HG02798 (cell line): ENCODE measurements at regions not wholly inside any gene's neighbourhood (a gene's known extent, or its start where the extent isn't known, plus 50 kb on each side); places are given as distances from the start of the nearest gene placed in this dataset.

ENCODE experiments used
- ATAC-seq: cut with Tn5 transposase; IDR thresholded peaks from one replicate; pipeline ENCODE4 v1.9.1; 2021; ENCODE audit warnings: mild to moderate bottlenecking; ENCODE audit not compliant: unreplicated experiment, poor library complexity

DNA sequence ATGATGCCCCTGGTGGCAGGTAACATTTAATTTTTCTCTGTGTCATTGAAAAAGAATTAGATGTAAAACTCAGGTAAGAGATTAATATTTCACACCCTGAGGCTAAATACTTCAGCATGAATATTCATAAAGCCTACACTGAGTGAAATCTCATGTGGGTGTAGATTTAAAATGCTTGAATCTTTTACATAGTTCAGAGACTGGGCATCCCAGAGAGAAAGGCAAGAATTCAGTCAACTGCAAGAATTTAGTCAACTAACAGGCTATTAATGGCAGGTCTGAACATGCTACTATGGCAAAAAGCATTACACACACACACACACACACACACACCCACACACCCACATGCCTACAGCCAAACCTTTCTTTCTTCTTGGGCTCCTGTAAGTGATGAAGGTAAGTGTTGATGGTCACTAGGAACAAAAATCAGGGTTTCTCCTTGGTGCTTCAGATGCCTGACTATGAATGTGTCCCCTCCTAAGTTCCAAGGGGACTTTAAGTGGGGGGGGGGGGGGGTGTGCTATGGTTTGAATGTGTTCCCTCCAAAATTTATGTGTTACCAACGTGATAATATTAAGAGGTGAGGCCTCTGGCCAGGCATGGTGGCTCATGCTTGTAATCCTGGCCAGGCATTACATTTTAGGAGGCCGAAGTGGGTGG, 63.7 kb upstream of the PSMD7 start:
- ATAC-seq, result no peak

DNA sequence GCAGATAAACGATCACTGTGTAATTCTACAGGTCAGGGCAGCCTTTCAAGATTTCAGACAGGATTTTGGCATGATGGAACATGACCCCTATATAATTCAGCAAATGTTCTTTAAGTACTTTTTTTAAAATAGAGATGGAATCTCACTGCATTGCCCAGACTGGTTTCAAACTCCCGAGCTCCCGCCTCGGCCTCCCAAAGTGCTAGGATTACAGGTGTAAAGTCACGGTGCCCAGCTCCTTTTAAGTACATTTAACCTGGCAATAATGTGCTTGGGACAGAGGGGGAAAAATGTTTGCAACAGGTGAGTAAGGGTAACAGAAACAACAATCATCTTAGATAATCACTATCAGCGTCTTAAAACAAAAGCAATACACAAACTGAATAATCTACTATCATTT, 66.5 kb upstream of the PSMD7 start:
- ATAC-seq, result no peak

DNA sequence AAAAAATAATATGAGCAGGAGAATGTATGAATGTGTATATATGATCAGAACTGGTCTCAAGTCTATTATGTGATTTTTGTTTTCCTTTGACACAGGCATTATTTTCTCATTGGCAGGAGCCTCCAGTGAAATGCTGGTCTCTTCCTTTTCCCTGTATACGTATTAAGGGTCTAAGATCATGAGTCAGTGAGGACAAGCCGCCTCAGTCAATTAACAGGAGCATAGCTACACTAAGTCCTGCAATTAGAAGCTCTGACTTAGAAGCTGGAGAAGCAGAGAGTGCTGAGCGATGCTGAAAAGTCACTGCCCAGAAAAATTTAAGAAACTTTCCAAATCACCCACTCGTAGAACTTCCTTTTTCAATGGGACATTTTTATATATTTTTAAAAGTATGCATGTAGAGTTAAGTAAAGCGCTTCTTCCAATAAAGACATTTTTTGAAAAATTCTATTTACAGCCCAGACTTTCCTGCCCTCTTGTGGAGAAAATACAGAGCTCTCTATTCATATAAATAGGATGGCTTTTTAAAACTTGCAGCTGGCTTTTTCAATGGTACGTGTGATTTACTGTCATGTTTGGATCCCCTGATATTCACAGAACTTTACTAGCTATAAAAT, 70.2 kb upstream of the PSMD7 start:
- no peak for ATAC-seq

DNA sequence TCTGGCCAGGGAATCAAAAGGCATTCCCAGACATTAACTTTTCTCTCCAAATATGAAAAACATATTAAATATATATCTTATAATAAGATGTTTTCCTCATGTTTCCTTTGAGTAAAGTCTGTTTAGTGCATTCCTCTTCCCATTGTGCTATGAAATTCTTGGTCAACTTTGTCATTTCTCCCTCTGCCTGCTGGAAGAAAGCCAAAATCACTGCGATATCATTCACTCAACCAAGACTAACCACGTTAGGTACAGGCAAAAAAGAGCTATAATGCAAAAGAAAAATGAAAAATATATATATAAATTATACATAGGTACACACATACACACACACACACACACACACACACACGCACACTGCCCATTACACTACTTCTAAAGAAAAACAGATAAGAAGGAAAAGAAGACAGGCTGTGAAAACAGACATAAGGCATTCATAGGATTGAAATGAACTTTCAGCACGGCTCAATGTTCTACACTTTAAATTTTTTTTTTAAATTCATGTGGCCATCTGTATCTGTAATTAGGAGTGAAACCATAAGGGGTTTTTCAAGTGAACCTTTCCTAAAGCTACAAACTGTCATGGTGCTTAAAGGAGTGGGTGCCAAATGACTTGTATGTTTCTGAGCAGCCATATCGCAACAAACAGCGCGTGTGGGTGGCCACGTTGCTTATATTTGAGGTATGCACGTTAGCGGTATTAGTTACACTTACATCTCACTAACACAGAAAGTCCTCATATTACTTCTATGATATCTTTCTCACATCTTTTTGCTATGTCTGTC, 71.6 kb upstream of the PSMD7 start:
- no peak for ATAC-seq

DNA sequence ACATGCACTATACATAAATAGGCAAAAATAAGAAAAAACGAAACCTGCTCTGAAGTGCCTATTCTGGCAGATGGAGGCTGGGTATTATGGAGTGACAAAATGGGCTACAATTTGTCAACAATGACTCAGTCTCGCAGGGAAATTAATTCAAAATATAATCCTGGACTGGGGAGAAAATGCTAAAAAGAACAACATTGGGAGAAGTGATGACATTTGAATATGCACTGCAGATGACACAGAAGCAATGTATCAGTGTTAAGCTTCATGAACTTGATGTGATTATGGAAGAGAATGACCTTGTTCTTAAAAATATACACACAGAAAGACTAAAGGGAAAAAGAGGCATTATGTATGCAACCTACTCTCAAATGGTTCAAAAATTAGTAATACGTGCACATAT, 74.8 kb upstream of the PSMD7 start:
- no peak for ATAC-seq

DNA sequence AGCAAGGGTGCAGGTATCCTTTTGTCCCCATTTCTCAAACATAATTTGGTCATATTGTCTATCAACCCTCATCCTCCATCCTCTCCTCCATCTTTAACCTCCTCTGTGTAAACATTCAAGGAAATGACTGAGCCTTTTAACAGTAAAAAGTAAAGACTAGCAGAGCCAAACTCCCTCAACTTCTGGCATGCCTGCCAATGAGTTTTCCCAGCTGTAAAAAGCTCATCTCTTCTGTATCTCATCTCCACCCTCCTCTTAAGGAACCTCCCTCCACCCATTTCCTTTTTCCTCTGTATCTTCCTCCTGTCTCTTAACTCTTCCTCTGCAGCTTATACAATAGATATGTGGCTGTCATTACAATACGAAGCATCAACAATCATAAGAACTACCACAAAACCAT, 76.9 kb upstream of the PSMD7 start:
- ATAC-seq, result no peak

DNA sequence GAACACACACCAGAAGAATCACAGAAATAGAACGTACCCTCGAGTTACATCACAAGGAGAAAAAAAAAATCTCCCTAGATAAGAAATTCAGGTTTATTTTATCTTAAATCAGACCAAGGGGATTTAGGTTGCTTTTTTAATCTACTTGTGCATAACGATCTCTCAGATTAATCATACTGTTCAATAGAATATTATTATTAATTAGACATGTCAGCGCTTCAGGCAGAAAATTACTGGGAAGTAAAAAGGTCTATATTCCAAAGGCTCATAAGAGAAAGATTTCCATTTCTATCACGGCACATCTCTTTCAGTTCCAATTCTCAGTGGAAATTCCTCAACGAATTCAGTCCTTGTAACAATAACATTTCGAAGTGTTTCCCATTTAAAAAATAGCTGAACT, 77.7 kb upstream of the PSMD7 start:
- ATAC-seq, result no peak

DNA sequence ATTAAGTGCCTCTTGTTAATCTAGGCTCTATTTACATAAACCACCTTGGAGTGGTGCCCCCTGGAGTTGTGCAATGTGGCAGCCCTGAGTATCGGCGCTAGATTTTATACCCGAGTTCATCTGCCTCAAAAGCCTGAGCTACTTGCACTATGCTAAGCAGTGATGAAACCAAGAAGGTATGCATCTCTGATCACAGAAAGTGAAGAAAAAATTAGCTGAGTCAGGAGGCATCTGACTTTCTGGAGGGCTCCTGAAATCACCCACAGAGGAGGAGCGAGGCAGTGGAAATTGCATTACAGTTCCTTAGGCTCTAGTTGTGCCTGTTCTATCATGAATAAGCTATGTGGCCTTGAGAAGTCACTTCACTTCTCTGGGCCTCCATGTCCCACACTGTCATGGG, 80.3 kb upstream of the PSMD7 start:
- no peak for ATAC-seq

DNA sequence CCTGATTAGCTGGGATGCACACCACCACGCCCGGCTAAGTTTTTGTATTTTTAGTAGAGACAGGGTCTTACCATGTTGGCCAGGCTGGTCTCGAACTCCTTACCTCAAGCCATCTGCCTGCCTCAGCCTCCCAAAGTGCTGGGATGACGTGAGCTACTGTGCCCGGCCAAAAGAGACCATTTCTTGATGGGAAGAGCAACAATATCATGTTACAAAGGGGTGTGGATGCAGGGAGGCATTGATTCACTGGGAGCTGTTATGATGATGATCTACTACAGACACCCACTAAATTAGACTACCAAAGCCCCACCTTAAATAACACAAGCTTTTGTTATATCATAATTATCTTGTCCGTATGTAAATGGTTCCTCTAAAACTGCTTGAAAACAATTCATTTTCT, 81.4 kb upstream of the PSMD7 start:
- ATAC-seq, result no peak

DNA sequence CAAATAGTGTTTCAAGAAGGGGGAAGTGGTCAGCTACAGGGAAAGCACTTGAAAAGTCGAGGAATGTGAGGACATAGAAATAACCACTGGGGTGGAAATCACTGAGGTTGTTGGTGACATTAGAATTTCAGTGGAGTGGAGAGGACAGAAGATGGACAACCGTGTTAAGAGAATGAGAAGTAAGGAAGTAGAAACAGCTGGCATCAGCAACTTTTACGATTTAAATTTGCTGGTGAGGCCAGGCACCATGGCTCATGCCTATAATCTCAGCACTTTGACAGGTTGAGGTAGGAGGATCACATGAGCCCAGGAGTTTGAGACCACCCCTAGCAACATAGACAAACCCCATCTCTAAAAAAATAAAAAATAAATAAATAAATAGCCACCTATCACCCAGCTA, 83.2 kb upstream of the PSMD7 start:
- ATAC-seq, result no peak

DNA sequence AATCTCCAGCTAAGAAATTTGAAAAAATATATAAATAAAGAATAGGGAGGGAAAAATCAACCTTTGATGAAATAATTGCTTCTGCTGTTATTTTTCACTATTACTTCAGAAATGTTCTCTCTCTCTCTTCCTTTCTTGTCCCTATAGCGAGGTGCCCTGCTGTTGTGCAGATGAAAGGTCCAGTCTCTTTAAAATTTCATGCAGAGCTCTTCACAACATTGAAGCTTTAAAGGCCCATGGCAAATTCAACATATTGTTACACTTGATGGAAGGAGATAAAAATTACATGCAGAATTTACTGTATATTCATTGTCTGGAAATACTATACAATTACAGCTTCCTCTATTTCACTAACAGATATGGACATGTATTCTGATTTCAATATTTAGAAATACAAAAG, 86.4 kb upstream of the PSMD7 start:
- no peak for ATAC-seq

DNA sequence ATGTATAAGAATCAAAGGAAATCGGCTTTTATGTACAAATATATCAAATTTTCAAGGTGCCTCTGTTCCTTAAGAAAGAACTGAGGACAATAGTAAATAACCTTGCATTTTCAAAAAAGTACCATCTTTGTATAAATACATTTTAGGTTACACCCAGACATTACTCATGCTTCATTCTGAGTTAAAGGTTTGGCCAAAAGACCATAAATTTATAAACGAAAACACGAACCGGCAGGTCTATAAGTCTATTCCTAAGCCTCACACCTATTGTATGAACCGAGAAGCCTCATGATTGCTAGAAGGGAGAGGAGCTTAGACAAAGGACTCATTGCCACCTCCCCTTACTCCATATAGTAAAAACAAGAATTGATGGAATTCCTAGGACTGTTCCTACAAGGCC, 94.6 kb upstream of the PSMD7 start:
- no peak for ATAC-seq

DNA sequence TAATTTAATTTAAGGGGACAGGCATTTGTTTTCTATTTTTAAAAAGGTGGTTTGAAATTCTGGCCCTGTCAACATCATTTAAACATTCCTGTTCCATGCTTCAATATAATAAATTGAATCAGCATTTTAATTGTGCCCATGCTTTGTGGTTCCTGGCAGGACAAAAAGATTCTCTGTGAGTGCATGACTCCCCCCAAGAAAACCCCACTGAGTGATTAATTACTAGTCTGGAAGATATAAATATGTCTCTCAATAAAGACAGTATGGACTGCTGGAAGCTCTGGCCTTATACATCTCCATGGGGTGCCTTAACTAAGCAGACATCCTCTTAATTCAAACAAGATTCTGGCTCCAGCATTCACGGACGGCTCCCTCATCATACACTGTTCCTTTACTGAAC, 95.0 kb upstream of the PSMD7 start:
- no peak for ATAC-seq

DNA sequence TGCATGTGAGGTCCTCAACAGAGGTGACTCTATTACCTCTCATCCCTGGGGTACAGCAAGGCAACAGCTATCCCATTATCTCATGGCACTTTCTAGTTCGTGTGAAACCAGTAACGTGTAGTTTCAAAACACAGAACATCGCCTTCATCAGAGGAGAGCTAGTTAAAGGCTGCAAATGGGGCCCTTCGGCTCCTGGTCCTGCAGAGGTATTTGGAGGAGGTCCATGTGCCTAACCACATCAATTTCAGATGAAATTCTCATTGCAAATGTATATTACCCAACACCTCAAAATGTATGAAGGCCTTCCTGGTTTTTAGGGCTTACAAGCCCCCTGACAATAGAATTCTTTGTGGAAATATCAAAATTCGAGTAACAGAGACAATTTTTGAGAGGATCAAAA, 95.7 kb upstream of the PSMD7 start:
- ATAC-seq, result no peak

DNA sequence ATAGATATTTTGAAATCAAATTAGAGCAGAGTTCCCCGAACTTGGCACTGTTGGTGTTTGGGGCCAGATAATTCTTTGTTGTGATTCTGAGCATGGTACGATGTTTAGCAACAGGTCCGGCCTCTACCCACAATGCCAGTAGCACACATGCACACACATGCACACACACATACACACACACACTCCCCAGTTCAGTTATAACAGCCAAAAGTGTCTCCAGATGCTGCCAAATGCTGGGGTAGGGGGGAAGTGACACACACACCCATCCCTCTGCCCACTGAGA, 96.8 kb upstream of the PSMD7 start:
- no peak for ATAC-seq

DNA sequence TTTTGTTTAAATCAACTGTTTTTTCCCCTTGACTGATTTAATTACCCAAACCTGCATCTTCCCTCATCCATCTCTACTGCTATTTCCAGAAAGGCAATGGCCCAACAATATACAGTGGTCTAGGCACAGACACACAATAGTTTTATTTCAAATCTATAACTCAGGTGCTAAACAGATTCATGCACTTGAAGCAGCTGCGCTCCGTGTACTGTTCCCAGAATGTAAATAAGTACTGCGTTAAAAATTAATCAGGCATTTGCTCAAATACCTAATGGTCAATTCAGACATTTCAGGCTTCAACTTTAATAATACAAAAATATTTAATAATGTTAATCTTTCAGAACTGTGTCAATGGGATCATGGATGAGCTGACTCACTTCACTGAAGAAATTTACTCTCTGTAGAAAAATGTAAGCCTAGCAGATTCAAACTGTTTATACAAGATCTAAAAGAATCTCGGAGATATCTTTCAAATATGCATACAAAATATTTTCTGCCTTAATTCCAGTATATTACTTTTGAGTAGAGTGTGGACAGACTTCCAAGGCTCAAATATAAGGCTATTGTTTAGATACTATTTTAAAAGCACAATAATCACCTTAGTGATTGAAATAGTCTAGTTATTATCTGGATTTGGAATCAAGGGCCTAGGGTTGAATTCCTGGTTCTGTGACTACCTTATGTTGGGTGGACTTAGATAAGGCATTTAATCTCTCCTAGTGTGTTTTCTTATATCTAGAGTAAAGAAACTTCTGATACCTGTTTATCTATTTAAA, 97.4 kb upstream of the PSMD7 start:
- no peak for ATAC-seq

DNA sequence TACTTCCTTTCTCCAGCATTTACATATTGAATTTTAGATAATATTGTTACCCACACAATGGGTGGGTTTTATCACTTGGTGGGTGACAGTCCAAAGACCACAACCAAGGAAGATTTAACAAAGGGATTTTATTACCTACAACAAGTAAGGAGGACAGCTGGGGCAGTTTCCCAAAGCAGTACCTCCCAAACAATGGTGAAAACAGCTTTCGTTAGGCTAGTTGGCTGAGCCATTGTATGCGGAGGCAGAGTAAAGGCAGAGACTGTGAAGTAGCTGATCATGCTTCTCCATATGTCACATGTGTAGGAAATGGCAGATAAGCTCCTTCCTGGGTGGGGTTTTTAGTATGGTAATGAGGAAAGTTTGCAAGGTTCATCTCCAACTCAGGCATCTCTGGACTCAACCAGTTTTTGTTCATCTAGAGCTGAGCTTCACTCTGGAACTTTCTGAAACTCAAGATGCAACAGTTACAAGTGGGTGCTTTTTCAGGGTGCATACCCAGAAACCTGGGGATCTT, 104.3 kb upstream of the PSMD7 start:
- ATAC-seq, result no peak

DNA sequence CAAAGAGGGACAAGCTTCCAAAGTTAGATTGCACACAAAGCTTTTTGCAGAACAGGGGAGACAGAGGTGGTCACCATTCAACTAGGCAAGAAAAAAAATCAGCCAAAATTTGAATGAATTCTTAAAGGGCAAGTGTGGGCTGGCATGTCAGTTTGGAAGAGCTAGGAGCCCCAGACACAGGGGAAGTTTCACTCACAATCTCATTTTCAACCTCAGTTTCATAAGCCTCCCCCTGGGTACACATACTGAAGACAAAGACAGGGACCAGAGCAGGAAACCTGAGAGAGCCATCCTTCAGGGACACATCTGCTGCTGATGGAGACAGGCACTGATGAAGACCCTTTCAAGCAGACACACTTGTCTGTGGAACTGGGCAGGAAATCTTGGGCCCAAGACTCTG, 106.3 kb upstream of the PSMD7 start:
- ATAC-seq, result no peak

DNA sequence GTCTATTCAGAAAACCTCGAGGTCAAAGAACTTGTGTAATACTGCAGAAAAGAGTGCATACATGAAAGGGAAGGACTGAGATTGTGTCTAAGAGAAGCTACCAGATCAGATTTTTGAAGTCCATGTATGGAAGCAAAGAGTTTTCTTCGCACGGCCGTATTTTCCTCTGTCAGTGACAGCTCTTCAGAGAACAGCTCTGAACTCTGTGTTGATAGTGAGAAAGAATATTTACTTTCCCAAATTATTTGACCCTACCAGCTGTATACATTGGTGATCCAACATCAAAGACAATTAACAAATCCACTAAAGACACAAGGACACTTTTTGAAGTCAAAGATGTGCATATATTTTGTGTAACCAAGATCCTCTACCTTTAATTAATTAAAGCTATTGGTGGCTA, 107.8 kb upstream of the PSMD7 start:
- no peak for ATAC-seq

DNA sequence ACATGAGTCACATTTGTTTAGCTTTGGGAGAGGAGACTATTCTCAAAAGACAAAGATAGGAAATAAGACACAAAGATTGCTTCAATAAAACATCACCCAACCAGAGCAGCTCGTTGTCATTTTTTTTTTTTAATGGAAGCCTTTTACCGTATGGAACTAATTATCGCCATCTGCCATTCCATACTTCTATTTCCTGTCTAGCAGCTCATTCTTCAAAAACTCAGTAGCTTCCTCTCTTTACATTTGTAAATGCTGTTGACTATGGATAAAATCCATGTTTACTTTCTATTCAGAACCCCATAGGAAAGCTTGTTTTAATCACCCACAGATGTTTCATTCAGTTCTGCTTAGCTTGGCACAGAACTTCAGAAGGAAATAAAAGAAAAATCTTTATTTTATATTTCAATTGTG, 110.0 kb upstream of the PSMD7 start:
- ATAC-seq, result no peak

DNA sequence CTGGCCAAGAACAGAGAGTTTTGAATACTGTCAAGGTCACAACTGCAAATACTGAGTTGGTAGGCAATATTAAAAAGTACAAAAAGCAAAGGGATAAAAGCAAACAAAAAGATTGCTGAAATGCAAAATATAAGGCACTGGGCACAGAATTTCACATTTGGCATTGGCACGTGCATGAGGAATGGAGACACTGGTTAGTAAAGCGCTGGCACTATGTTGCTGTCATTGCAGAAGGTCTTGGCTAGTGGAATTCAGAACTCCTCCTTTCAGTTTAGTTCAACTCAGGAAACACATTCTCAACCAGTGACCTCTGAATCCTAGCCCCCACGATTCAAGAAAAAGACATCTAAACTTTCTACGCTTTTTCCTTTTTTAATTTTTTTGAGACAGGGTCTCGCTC, 111.8 kb upstream of the PSMD7 start:
- ATAC-seq, result no peak
